ENCODE measurements at regions not wholly inside any gene's neighbourhood (a gene's known extent, or its start where the extent isn't known, plus 50 kb on each side); places are given as distances from the start of the nearest gene placed in this dataset.
"Not testable (repeated sequence)": the region's sequence is repeated elsewhere in the genome, so short reads cannot be mapped to it uniquely, and the experiment has no call there.

DNA sequence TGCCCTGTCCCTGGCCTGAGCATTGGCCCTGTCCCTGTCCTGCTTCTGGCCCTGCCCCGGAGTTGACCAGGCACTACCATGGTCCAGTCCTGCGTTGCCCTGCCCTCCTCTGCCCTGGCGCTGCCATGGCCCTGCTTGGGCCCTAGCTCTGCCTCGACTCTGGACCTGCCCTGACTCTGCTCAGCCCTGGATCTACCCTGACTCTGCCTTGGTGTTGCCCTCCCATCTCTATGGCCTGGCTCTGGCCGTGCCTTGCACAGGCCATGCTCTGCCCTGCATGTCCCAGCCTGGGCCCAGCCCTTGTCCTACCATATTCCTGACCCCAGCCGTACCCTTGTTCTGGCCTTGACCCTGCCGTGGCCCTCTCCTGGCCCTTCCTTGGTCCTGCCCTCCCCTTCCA lies 235.7 kb downstream of the GOLGA6L6 start:
- TF ChIP-seq, protein P1, sequence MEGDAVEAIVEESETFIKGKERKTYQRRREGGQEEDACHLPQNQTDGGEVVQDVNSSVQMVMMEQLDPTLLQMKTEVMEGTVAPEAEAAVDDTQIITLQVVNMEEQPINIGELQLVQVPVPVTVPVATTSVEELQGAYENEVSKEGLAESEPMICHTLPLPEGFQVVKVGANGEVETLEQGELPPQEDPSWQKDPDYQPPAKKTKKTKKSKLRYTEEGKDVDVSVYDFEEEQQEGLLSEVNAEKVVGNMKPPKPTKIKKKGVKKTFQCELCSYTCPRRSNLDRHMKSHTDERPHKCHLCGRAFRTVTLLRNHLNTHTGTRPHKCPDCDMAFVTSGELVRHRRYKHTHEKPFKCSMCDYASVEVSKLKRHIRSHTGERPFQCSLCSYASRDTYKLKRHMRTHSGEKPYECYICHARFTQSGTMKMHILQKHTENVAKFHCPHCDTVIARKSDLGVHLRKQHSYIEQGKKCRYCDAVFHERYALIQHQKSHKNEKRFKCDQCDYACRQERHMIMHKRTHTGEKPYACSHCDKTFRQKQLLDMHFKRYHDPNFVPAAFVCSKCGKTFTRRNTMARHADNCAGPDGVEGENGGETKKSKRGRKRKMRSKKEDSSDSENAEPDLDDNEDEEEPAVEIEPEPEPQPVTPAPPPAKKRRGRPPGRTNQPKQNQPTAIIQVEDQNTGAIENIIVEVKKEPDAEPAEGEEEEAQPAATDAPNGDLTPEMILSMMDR (IDR thresholded peaks at IDR 0.05), result not testable (repeated sequence)
- TF ChIP-seq ZFX (IDR thresholded peaks at IDR 0.05; ENCODE audit: borderline replicate concordance), result not testable (repeated sequence)

Measured in 22Rv1 (cell line).